PC-3 (cell line): ENCODE measurements at regions not wholly inside any gene's neighbourhood (a gene's known extent, or its start where the extent isn't known, plus 50 kb on each side); places are given as distances from the start of the nearest gene placed in this dataset.

ENCODE experiments used
- ATAC-seq: fragments of 200-7000 bp; cut with Tn5 transposase; 2 replicates; pipeline ENCODE4 v1.9.1; 2020; ENCODE audit warnings: mild to moderate bottlenecking, moderate library complexity
- BruUV-seq: library from RNA; stranded (reverse); fragments of 400-500 nt; replicated peaks from 2 replicates; lab custom pipeline; 2021; lab: Mats Ljungman, UMichigan
- CTCF ChIA-PET: fragments of 300-600 bp; sonication (Branson Sonifier 250); formaldehyde crosslinking; loops from one replicate; lab custom pipeline; 2022; ENCODE audit warnings: antibody characterized with exemption; lab: Charles Lee
- POLR2A ChIA-PET: fragments of 300-600 bp; sonication (Branson Sonifier 250); formaldehyde crosslinking; loops from one replicate; lab custom pipeline; 2022; ENCODE audit warnings: antibody characterized with exemption; ENCODE audit not compliant: unreplicated experiment; lab: Charles Lee
- DNase-seq: peaks from one replicate; pipeline ENCODE4 v3.0.0-alpha.2; 2015
- H2AFZ ChIP-seq: fragments of 300-600 bp; sonication (generic); 2 replicates; pipeline ENCODE4 v1.6.0; 2016; ENCODE audit warnings: antibody characterized with exemption, low read length
- H3F3A ChIP-seq: fragments of 300-600 bp; sonication (generic); one replicate; pipeline ENCODE4 v1.6.0; 2017; ENCODE audit warnings: antibody characterized with exemption, low read length, control low read depth, mild to moderate bottlenecking; ENCODE audit not compliant: unreplicated experiment
- H3K27ac ChIP-seq: fragments of 300-600 bp; sonication (generic); 2 replicates; pipeline ENCODE4 v1.5.1; 2016; ENCODE audit warnings: mild to moderate bottlenecking, low read length
- H3K27me3 ChIP-seq: fragments of 300-600 bp; sonication (generic); 2 replicates; pipeline ENCODE4 v1.6.1; 2016; ENCODE audit warnings: low read length, mixed read lengths
- H3K36me3 ChIP-seq: fragments of 300-600 bp; sonication (generic); 2 replicates; pipeline ENCODE4 v1.6.1; 2016; ENCODE audit warnings: low read depth, mixed run types, low read length, mixed read lengths
- H3K4me1 ChIP-seq: fragments of 300-600 bp; sonication (generic); 2 replicates; pipeline ENCODE4 v1.5.1; 2016; ENCODE audit warnings: low read length; ENCODE audit not compliant: insufficient read depth
- H3K4me2 ChIP-seq: fragments of 300-600 bp; sonication (generic); 2 replicates; pipeline ENCODE4 v1.6.0; 2016; ENCODE audit warnings: low read length
- H3K4me3 ChIP-seq: fragments of 300-600 bp; sonication (generic); 2 replicates; pipeline ENCODE4 v1.5.1; 2016; ENCODE audit warnings: mild to moderate bottlenecking, low read length, mixed read lengths
- H3K79me2 ChIP-seq: fragments of 300-600 bp; sonication (generic); 2 replicates; pipeline ENCODE4 v1.6.1; 2017; ENCODE audit warnings: low read length, mixed read lengths
- H3K9ac ChIP-seq: fragments of 300-600 bp; sonication (generic); 2 replicates; pipeline ENCODE4 v1.6.0; 2016; ENCODE audit warnings: mild to moderate bottlenecking, low read length
- H3K9me2 ChIP-seq: fragments of 300-600 bp; sonication (generic); replicated peaks from 2 replicates; pipeline ENCODE4 v1.6.1; 2016; ENCODE audit warnings: mixed run types, low read length, mixed read lengths
- H3K9me3 ChIP-seq: fragments of 300-600 bp; sonication (generic); 2 replicates; pipeline ENCODE4 v1.6.1; 2016; ENCODE audit warnings: low read length, mixed read lengths
- H4K20me1 ChIP-seq: fragments of 300-600 bp; sonication (generic); 2 replicates; pipeline ENCODE4 v1.6.1; 2016; ENCODE audit warnings: low read length, mixed read lengths
- CTCF ChIP-seq: fragments of 300-600 bp; sonication (generic); conservative IDR thresholded peaks from 2 replicates; pipeline ENCODE4 v1.5.1; 2017; ENCODE audit warnings: antibody characterized with exemption, low read depth, mild to moderate bottlenecking, low read length
- EZH2 ChIP-seq: fragments of 300-600 bp; sonication (generic); IDR thresholded peaks from one replicate; pipeline ENCODE4 v1.6.1; 2017; ENCODE audit warnings: antibody characterized with exemption, mild to moderate bottlenecking, low read length; ENCODE audit not compliant: unreplicated experiment
- EZH2phosphoT487 ChIP-seq: fragments of 300-600 bp; sonication (generic); IDR thresholded peaks from 2 replicates; pipeline ENCODE4 v1.6.1; 2018; ENCODE audit warnings: mild to moderate bottlenecking, antibody characterized with exemption, low read length, borderline replicate concordance
- intact Hi-C: fragments of 100-400 bp; cut with micrococcal nuclease; formaldehyde crosslinking; loops from 2 replicates; pipeline ENCODE4 v1.9.0; 2023

GRCh38 chr5:92177926-92178487 lies 794.9 kb upstream of the ARRDC3 start:
- DNase-seq (no peak), ATAC-seq (no peak)
- intact Hi-C loops = no loop called here
- no TSS peak for BruUV-seq
- Histone ChIP-seq H3K79me2 (no peaks in the 10 kb centered on the region), H3F3A (no peaks in the 10 kb centered on the region), H3K9ac (no peak overlapping the region), H3K9me2 (no peaks in the 10 kb centered on the region), H2AFZ (no peak overlapping the region), H3K9me3 (no peaks in the 10 kb centered on the region), H3K36me3 (no peaks in the 10 kb centered on the region), H3K27me3 (no peaks in the 10 kb centered on the region), H3K4me1 (no peaks in the 10 kb centered on the region), H3K27ac (no peak overlapping the region), H3K4me3 (no peak overlapping the region), H4K20me1 (no peaks in the 10 kb centered on the region), H3K4me2 (no peak overlapping the region)
- CTCF ChIA-PET = no interaction called here
- POLR2A ChIA-PET = no interaction called here
- TF ChIP-seq EZH2 (no peak), EZH2phosphoT487 (no peak), CTCF (no peak)

- Histone ChIP-seq H3K9ac (no peak overlapping the region), H3K36me3 (no peaks in the 10 kb centered on the region), H3F3A (no peaks in the 10 kb centered on the region), H3K27ac (no peak overlapping the region), H3K4me1 (no peaks in the 10 kb centered on the region), H3K4me3 (no peak overlapping the region), H4K20me1 (no peaks in the 10 kb centered on the region), H3K9me3 (no peaks in the 10 kb centered on the region), H3K4me2 (no peak overlapping the region), H3K79me2 (no peaks in the 10 kb centered on the region), H3K9me2 (no peaks in the 10 kb centered on the region), H3K27me3 (no peaks in the 10 kb centered on the region), H2AFZ (no peak overlapping the region)
- ATAC-seq (no peak), DNase-seq (no peak)
- ChIA-PET CTCF (no interaction called here), POLR2A (no interaction called here)
- BruUV-seq = no TSS peak
- TF ChIP-seq EZH2phosphoT487 (no peak), CTCF (no peak), EZH2 (no peak)
- intact Hi-C loops = no loop called here
Observed at GRCh38 chr5:92163906-92164305, 780.8 kb upstream of the ARRDC3 start.

DNA sequence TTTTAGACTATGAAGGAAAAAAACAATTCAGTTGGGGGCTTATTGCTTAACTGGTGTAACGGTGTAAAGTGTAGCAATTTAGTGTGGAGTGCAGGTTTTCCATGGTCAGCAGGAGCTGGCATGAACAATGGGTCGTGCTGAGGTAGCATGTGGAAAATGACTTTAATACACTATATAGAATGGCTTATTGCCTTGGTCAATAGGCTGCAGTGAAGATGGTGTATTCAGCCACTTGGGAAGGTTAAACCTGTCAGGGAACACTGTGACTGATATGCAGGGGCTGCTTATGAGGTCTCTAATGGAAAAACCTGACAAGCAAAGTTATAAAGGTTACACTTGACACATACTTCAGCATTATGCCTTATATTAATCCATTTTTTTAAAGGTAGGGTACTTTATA lies 764.7 kb upstream of the ARRDC3 start:
- no peaks in the 10 kb centered on the region for H3K9me2 ChIP-seq
- H3K9ac ChIP-seq = no peak overlapping the region
- H3K27me3 ChIP-seq = no peaks in the 10 kb centered on the region
- no peak overlapping the region for H3K4me3 ChIP-seq
- H3F3A ChIP-seq = no peaks in the 10 kb centered on the region
- no peak overlapping the region for H3K27ac ChIP-seq
- TF ChIP-seq CTCF (no peak), EZH2 (no peak), EZH2phosphoT487 (no peak)
- no peaks in the 10 kb centered on the region for H3K36me3 ChIP-seq
- intact Hi-C loops = no loop called here
- no peaks in the 10 kb centered on the region for H3K4me1 ChIP-seq
- no peaks in the 10 kb centered on the region for H3K9me3 ChIP-seq
- ChIA-PET CTCF (no interaction called here), POLR2A (no interaction called here)
- H3K4me2 ChIP-seq = no peak overlapping the region
- BruUV-seq = no TSS peak
- H3K79me2 ChIP-seq = no peaks in the 10 kb centered on the region
- H2AFZ ChIP-seq = no peak overlapping the region
- no peaks in the 10 kb centered on the region for H4K20me1 ChIP-seq
- ATAC-seq = no peak
- no peak for DNase-seq
